ENCODE measurements at regions not wholly inside any gene's neighbourhood (a gene's known extent, or its start where the extent isn't known, plus 50 kb on each side); places are given as distances from the start of the nearest gene placed in this dataset.

GRCh38 chr9:79195879-79196278, 375.9 kb upstream of the TLE4 start:
- ATAC-seq (no peak), DNase-seq (no peak), FAIRE-seq (no peak)

GRCh38 chr9:79196606-79197005, 375.2 kb upstream of the TLE4 start:
- intact Hi-C loops (cut with DNase I), result no loop called here
- H3K36me3 ChIP-seq, result no peaks in the 10 kb centered on the region
- H3K4me1 ChIP-seq, result no peaks in the 10 kb centered on the region
- WGBS, 2 donors, result 50 to 55% methylated on average over 1 of the region's 1 CpG
- H3K9me3 ChIP-seq, result no peaks in the 10 kb centered on the region
- no peak overlapping the region for H3K4me3 ChIP-seq
- H3K27me3 ChIP-seq, result no peaks in the 10 kb centered on the region
- FAIRE-seq, result no peak
- H3K27ac ChIP-seq, result no peak overlapping the region
- peak in 1 of 4 donors; percentile 35 for ATAC-seq
- no peak for TF ChIP-seq CTCF (IDR thresholded peaks at IDR 0.05)
- no peak for DNase-seq

More at GRCh38 chr9:79195879-79196278, 375.9 kb upstream of the TLE4 start:
- Histone ChIP-seq H3K27me3 (no peaks in the 10 kb centered on the region), H3K9me3 (no peaks in the 10 kb centered on the region), H3K4me3 (no peak overlapping the region), H3K27ac (no peak overlapping the region), H3K36me3 (no peaks in the 10 kb centered on the region), H3K4me1 (no peaks in the 10 kb centered on the region)
- no peak for TF ChIP-seq CTCF (IDR thresholded peaks at IDR 0.05)
- intact Hi-C loops (cut with DNase I), result no loop called here

- no peak for FAIRE-seq
These were observed 371.4 kb upstream of the TLE4 start for GRCh38 chr9:79200336-79200735.

GRCh38 chr9:79201636-79202035, 370.1 kb upstream of the TLE4 start:
- no peak overlapping the region for H3K4me3 ChIP-seq
- intact Hi-C loops (cut with DNase I), result no loop called here
- 39 to 43% methylated on average over 2 of the region's 2 CpGs for WGBS, 2 donors
- no peak overlapping the region for H3K27ac ChIP-seq
- no peaks in the 10 kb centered on the region for H3K27me3 ChIP-seq
- no peaks in the 10 kb centered on the region for H3K4me1 ChIP-seq
- ATAC-seq (no peak), DNase-seq (no peak), FAIRE-seq (no peak)
- H3K36me3 ChIP-seq, result no peaks in the 10 kb centered on the region
- no peaks in the 10 kb centered on the region for H3K9me3 ChIP-seq
- TF ChIP-seq CTCF (IDR thresholded peaks at IDR 0.05), result no peak

More at GRCh38 chr9:79200336-79200735, 371.4 kb upstream of the TLE4 start:
- no peak overlapping the region for H3K4me3 ChIP-seq
- H3K4me1 ChIP-seq, result no peaks in the 10 kb centered on the region
- DNase-seq (no peak), ATAC-seq (no peak)
- no peaks in the 10 kb centered on the region for H3K9me3 ChIP-seq
- 43 to 79% methylated on average over 1 of the region's 1 CpG for WGBS, 2 donors
- H3K27ac ChIP-seq, result no peak overlapping the region
- H3K36me3 ChIP-seq, result no peaks in the 10 kb centered on the region
- intact Hi-C loops (cut with DNase I), result no loop called here
- no peak for TF ChIP-seq CTCF (IDR thresholded peaks at IDR 0.05)
- H3K27me3 ChIP-seq, result no peaks in the 10 kb centered on the region

- DNase-seq, result no peak
- H3K4me3 ChIP-seq, result no peak overlapping the region
- no peaks in the 10 kb centered on the region for H3K27me3 ChIP-seq
- intact Hi-C loops (cut with DNase I), result no loop called here
- no peaks in the 10 kb centered on the region for H3K36me3 ChIP-seq
- FAIRE-seq, result no peak
- H3K4me1 ChIP-seq, result no peaks in the 10 kb centered on the region
- 57 to 67% methylated on average over 5 of the region's 5 CpGs for WGBS, 2 donors
- ATAC-seq, result no peak
- no peak for TF ChIP-seq CTCF (IDR thresholded peaks at IDR 0.05)
- no peaks in the 10 kb centered on the region for H3K9me3 ChIP-seq
- no peak overlapping the region for H3K27ac ChIP-seq
These were observed 362.9 kb upstream of the TLE4 start for GRCh38 chr9:79208791-79209396.

All from pancreas (tissue), 10 donors.